KMS-11 (cell line): ENCODE measurements at regions not wholly inside any gene's neighbourhood (a gene's known extent, or its start where the extent isn't known, plus 50 kb on each side); places are given as distances from the start of the nearest gene placed in this dataset.

Experiments used
- H2AFZ ChIP-seq: fragments of 200-600 bp; sonication (generic); 2 replicates; pipeline ENCODE4 v1.6.1; 2016; ENCODE audit warnings: antibody characterized with exemption, mixed run types, low read depth
- H3K27ac ChIP-seq: fragments of 200-600 bp; sonication (generic); 2 replicates; pipeline ENCODE4 v1.6.1; 2016; ENCODE audit warnings: mild to moderate bottlenecking, mixed run types
- H3K27me3 ChIP-seq: fragments of 200-600 bp; sonication (generic); 2 replicates; pipeline ENCODE4 v1.6.1; 2017; ENCODE audit warnings: mild to moderate bottlenecking, low read depth, mixed run types, moderate library complexity; ENCODE audit not compliant: insufficient read depth
- H3K36me3 ChIP-seq: fragments of 200-600 bp; sonication (generic); 2 replicates; pipeline ENCODE4 v1.6.1; 2017; ENCODE audit warnings: mild to moderate bottlenecking, mixed run types; ENCODE audit not compliant: insufficient read depth
- H3K4me1 ChIP-seq: fragments of 200-600 bp; sonication (generic); 2 replicates; pipeline ENCODE4 v1.6.1; 2016; ENCODE audit warnings: mild to moderate bottlenecking, low read depth, mixed run types; ENCODE audit not compliant: poor library complexity, severe bottlenecking
- H3K4me2 ChIP-seq: fragments of 200-600 bp; sonication (generic); 2 replicates; pipeline ENCODE4 v1.7.0; 2016; ENCODE audit warnings: mild to moderate bottlenecking, mixed run types
- H3K4me3 ChIP-seq: fragments of 200-600 bp; sonication (generic); IDR thresholded peaks from 2 replicates; pipeline ENCODE4 v1.6.1; 2017; ENCODE audit warnings: low read depth, low read length, mixed read lengths; ENCODE audit not compliant: insufficient read depth
- H3K79me2 ChIP-seq: fragments of 200-600 bp; sonication (generic); 2 replicates; pipeline ENCODE4 v1.6.1; 2016; ENCODE audit warnings: low read depth, mixed run types; ENCODE audit not compliant: insufficient read depth
- H3K9ac ChIP-seq: fragments of 200-600 bp; sonication (generic); 2 replicates; pipeline ENCODE4 v1.6.1; 2016; ENCODE audit warnings: mild to moderate bottlenecking, mixed run types
- H4K20me1 ChIP-seq: fragments of 200-600 bp; sonication (generic); 2 replicates; pipeline ENCODE4 v1.6.1; 2016; ENCODE audit warnings: mild to moderate bottlenecking, mixed run types; ENCODE audit not compliant: insufficient read depth
- CTCF ChIP-seq: fragments of 200-600 bp; sonication (generic); conservative IDR thresholded peaks from 2 replicates; pipeline ENCODE4 v1.6.1; 2017; ENCODE audit warnings: low read depth, mild to moderate bottlenecking, antibody characterized with exemption, low read length, moderate library complexity, mixed read lengths

DNA sequence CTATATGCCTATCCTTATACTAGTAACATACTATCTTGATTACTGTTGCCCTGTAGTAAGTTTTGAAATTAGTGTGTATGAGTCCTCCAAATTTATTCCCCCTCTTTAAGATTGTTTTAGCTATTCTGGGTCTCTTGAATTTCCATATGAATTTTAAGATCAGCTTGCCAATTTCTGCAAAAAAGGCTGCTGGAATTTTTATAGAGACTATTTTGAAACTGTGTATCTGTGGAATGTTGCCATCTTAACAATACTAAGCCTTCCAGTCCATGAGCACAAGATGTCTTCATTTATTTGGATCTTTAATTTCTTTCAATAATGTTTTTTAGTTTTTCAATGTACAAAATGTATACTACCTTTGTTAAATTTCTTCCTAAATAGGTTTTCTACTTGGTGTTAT lies 79.8 kb upstream of the ETV6 start:
- Histone ChIP-seq H3K27ac (no peak overlapping the region), H3K4me2 (no peak overlapping the region), H3K79me2 (no peaks in the 10 kb centered on the region), H3K36me3 (no peaks in the 10 kb centered on the region), H3K27me3 (no peaks in the 10 kb centered on the region), H4K20me1 (no peaks in the 10 kb centered on the region), H3K9ac (no peak overlapping the region), H3K4me1 (peaks cover 14% of the 10 kb centered on the region), H2AFZ (no peak overlapping the region), H3K4me3 (no peak overlapping the region)
- TF ChIP-seq CTCF: no peak

GRCh38 chr12:11573880-11574279 lies 75.6 kb upstream of the ETV6 start:
- no peak for TF ChIP-seq CTCF
- no peak overlapping the region for H2AFZ ChIP-seq
- H3K9ac ChIP-seq: no peak overlapping the region
- no peaks in the 10 kb centered on the region for H3K79me2 ChIP-seq
- no peaks in the 10 kb centered on the region for H4K20me1 ChIP-seq
- H3K36me3 ChIP-seq: no peaks in the 10 kb centered on the region
- peaks cover 2% of the 10 kb centered on the region for H3K4me1 ChIP-seq
- no peaks in the 10 kb centered on the region for H3K27me3 ChIP-seq
- H3K4me3 ChIP-seq: no peak overlapping the region
- H3K27ac ChIP-seq: no peak overlapping the region
- no peak overlapping the region for H3K4me2 ChIP-seq

DNA sequence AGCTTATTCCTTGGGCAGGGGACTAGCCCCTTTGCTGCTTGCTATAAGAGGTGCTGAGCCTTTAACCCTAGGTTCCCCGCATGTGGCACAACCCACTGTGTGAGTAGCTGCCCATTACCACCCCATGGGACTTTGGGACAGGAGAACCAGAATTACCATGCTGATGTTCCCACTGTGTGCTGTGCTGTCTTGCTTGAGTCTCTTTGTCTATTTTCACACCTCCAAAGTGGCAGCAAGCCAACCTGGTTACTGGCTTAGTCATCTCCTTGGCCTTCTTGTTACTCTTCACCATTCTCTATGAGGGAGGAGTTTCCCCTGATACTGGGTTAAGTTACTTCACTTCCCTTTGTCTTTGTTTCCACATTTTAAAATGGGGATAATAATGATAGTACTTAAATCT lies 73.4 kb upstream of the ETV6 start:
- no peak overlapping the region for H3K27ac ChIP-seq
- no peak overlapping the region for H3K9ac ChIP-seq
- H2AFZ ChIP-seq: no peak overlapping the region
- no peak overlapping the region for H3K4me2 ChIP-seq
- H4K20me1 ChIP-seq: no peaks in the 10 kb centered on the region
- peaks cover 1% of the 10 kb centered on the region for H3K4me1 ChIP-seq
- H3K27me3 ChIP-seq: no peaks in the 10 kb centered on the region
- no peak for TF ChIP-seq CTCF
- H3K79me2 ChIP-seq: no peaks in the 10 kb centered on the region
- no peaks in the 10 kb centered on the region for H3K36me3 ChIP-seq
- no peak overlapping the region for H3K4me3 ChIP-seq

- Histone ChIP-seq H3K4me1 (peaks cover 7% of the 10 kb centered on the region), H3K79me2 (no peaks in the 10 kb centered on the region), H3K4me2 (no peak overlapping the region), H3K36me3 (no peaks in the 10 kb centered on the region), H3K27ac (no peak overlapping the region), H3K27me3 (no peaks in the 10 kb centered on the region), H4K20me1 (no peaks in the 10 kb centered on the region), H3K4me3 (no peak overlapping the region), H3K9ac (no peak overlapping the region), H2AFZ (no peak overlapping the region)
- TF ChIP-seq CTCF: no peak
These were observed 71.7 kb upstream of the ETV6 start for GRCh38 chr12:11577658-11578260.
